SK-N-SH (cell line): ENCODE measurements at regions not wholly inside any gene's neighbourhood (a gene's known extent, or its start where the extent isn't known, plus 50 kb on each side); places are given as distances from the start of the nearest gene placed in this dataset.

ENCODE experiments used
- CTCF ChIA-PET: fragments of 300-600, 350-600 bp; formaldehyde crosslinking; extraction: SDS; loops from one replicate; lab custom pipeline; 2021; lab: Yijun Ruan, JAX
- POLR2A ChIA-PET: fragments of 350-600 bp; sonication (Branson Sonifier 250); formaldehyde crosslinking; extraction: SDS; loops from one replicate; lab custom pipeline; 2020; ENCODE audit warnings: antibody characterized with exemption, inconsistent platforms; lab: Yijun Ruan, JAX
- DNase-seq: peaks from one replicate; pipeline ENCODE4 v3.0.0; 2012
- H2AFZ ChIP-seq: fragments of 200-600 bp; sonication (generic); 2 replicates; pipeline ENCODE4 v1.8.1; 2016; ENCODE audit warnings: antibody characterized with exemption, mild to moderate bottlenecking, low read depth
- H3F3A ChIP-seq: fragments of 200-600 bp; sonication (generic); replicated peaks from 2 replicates; pipeline ENCODE3; 2016; ENCODE audit warnings: antibody characterized with exemption, mild to moderate bottlenecking; ENCODE audit not compliant: insufficient read depth
- H3K27ac ChIP-seq, 2 experiments: fragments of 200-500 bp in 1 of 2; fragments of 200-600 bp in 1 of 2; sonication (Bioruptor generic) in 1 of 2; sonication (generic), shearing (Covaris generic) in 1 of 2; 2 replicates each; pipeline versions ENCODE4 v1.5.1 to v1.6.1; 2014 to 2016; ENCODE audit warnings: low read depth in 2 of 2, inconsistent platforms in 1 of 2, low read length in 1 of 2, mild to moderate bottlenecking in 1 of 2, mixed read lengths in 1 of 2
- H3K27me3 ChIP-seq: fragments of 200-600 bp; sonication (generic), shearing (Covaris generic); 2 replicates; pipeline ENCODE4 v1.6.1; 2016; ENCODE audit warnings: mixed run types; ENCODE audit not compliant: insufficient read depth
- H3K36me3 ChIP-seq, 2 experiments: fragments of 200-500 bp in 1 of 2; fragments of 200-600 bp in 1 of 2; sonication (Bioruptor generic) in 1 of 2; sonication (generic) in 1 of 2; replicated peaks in 1 of 2; 2 replicates each; pipeline versions ENCODE3 to v1.5.1; 2014 to 2016; ENCODE audit warnings: low read length in 1 of 2, mild to moderate bottlenecking in 1 of 2; ENCODE audit not compliant: insufficient read depth in 2 of 2, control insufficient read depth in 1 of 2
- H3K4me1 ChIP-seq, 2 experiments: fragments of 200-500 bp in 1 of 2; fragments of 200-600 bp in 1 of 2; sonication (Bioruptor generic) in 1 of 2; sonication (generic), shearing (Covaris generic) in 1 of 2; 2 replicates each; pipeline versions ENCODE4 v1.5.1 to v1.6.1; 2014 to 2016; ENCODE audit warnings: low read depth in 1 of 2, low read length in 1 of 2, mixed run types in 1 of 2; ENCODE audit not compliant: insufficient read depth in 2 of 2, control insufficient read depth in 1 of 2
- H3K4me2 ChIP-seq: fragments of 200-600 bp; sonication (generic), shearing (Covaris generic); 2 replicates; pipeline ENCODE4 v1.6.1; 2017; ENCODE audit warnings: mixed run types
- H3K4me3 ChIP-seq, 2 experiments: fragments of 200-500 bp in 1 of 2; fragments of 200-600 bp in 1 of 2; sonication (Bioruptor generic) in 1 of 2; sonication (generic), shearing (Covaris generic) in 1 of 2; 2 replicates each; pipeline versions ENCODE4 v1.5.1 to v1.8.1; 2014 to 2016; ENCODE audit warnings: low read depth in 2 of 2, inconsistent platforms in 1 of 2, low read length in 1 of 2, mild to moderate bottlenecking in 1 of 2, mixed read lengths in 1 of 2, moderate library complexity in 1 of 2
- H3K79me2 ChIP-seq: fragments of 200-600 bp; sonication (generic); 2 replicates; pipeline ENCODE4 v1.8.1; 2017; ENCODE audit warnings: mild to moderate bottlenecking; ENCODE audit not compliant: insufficient read depth
- H3K9ac ChIP-seq: fragments of 200-600 bp; sonication (generic); 2 replicates; pipeline ENCODE4 v1.6.1; 2017; ENCODE audit warnings: mixed run types
- H3K9me2 ChIP-seq: fragments of 200-600 bp; sonication (generic); 2 replicates; pipeline ENCODE4 v1.6.1; 2017; ENCODE audit warnings: mixed run types
- H3K9me3 ChIP-seq: fragments of 200-600 bp; sonication (generic); 2 replicates; pipeline ENCODE4 v1.6.1; 2017; ENCODE audit warnings: mixed run types, mild to moderate bottlenecking, moderate library complexity
- H4K20me1 ChIP-seq: fragments of 200-600 bp; sonication (generic); 2 replicates; pipeline ENCODE4 v1.6.1; 2017; ENCODE audit warnings: mild to moderate bottlenecking, mixed run types; ENCODE audit not compliant: insufficient read depth
- CHD2 ChIP-seq: fragments of 150-350 bp; IDR thresholded peaks from 2 replicates; pipeline ENCODE4 v1.6.1; 2018; ENCODE audit warnings: low read length; ENCODE audit not compliant: partially characterized antibody
- CTCF ChIP-seq: fragments of 200-600 bp; sonication (generic); IDR thresholded peaks from 2 replicates; pipeline ENCODE4 v1.6.1; 2017; ENCODE audit warnings: antibody characterized with exemption, mild to moderate bottlenecking, moderate library complexity
- EZH2phosphoT487 ChIP-seq: fragments of 200-600 bp; sonication (generic); IDR thresholded peaks from 2 replicates; pipeline ENCODE4 v1.6.1; 2017; ENCODE audit warnings: low read depth, mixed run types, mild to moderate bottlenecking, antibody characterized with exemption, moderate library complexity, borderline replicate concordance
- FOSL2 ChIP-seq: IDR thresholded peaks from 2 replicates; pipeline ENCODE4 v1.4.0; 2012; ENCODE audit warnings: low read depth, mild to moderate bottlenecking, moderate library complexity, borderline replicate concordance
- GATA2 ChIP-seq: sonication (generic); formaldehyde crosslinking; IDR thresholded peaks from 2 replicates; pipeline ENCODE4 v1.5.0; 2020; ENCODE audit warnings: mild to moderate bottlenecking, missing genetic modification reagents
- IRF3 ChIP-seq: fragments of 150-350 bp; IDR thresholded peaks from 2 replicates; pipeline ENCODE4 v1.6.1; 2016; ENCODE audit warnings: mild to moderate bottlenecking, low read depth, low read length
- JUND ChIP-seq: IDR thresholded peaks from 2 replicates; pipeline ENCODE4 v1.4.0; 2012
- MEF2A ChIP-seq: IDR thresholded peaks from 2 replicates; pipeline ENCODE4 v1.4.0; 2012; ENCODE audit warnings: low read depth, borderline replicate concordance
- MXI1 ChIP-seq: IDR thresholded peaks from 2 replicates; pipeline ENCODE4 v1.6.1; 2012; ENCODE audit warnings: mild to moderate bottlenecking, low read depth, low read length, improper control_type of control experiment
- NRF1 ChIP-seq: IDR thresholded peaks from 2 replicates; pipeline ENCODE4 v1.6.1; 2012; ENCODE audit warnings: low read depth, mild to moderate bottlenecking, low read length
- PBX3 ChIP-seq: IDR thresholded peaks from 2 replicates; pipeline ENCODE4; 2012
- POLR2AphosphoS5 ChIP-seq: IDR thresholded peaks from 2 replicates; pipeline ENCODE4 v1.6.1; 2012; ENCODE audit warnings: low read depth, low read length
- RAD21 ChIP-seq: IDR thresholded peaks from 2 replicates; pipeline ENCODE4 v1.6.1; 2012; ENCODE audit warnings: mild to moderate bottlenecking, low read length
- RCOR1 ChIP-seq: fragments of 150-350 bp; IDR thresholded peaks from 2 replicates; pipeline ENCODE4 v1.6.1; 2017; ENCODE audit warnings: antibody characterized with exemption, low read length
- RXRA ChIP-seq: IDR thresholded peaks from 2 replicates; pipeline ENCODE4 v1.4.0; 2012; ENCODE audit warnings: low read depth, mild to moderate bottlenecking, borderline replicate concordance
- SMC3 ChIP-seq: IDR thresholded peaks from 2 replicates; pipeline ENCODE4 v1.6.1; 2012; ENCODE audit warnings: low read depth, low read length, improper control_type of control experiment
- TAF1 ChIP-seq: IDR thresholded peaks from 2 replicates; pipeline ENCODE4 v1.6.1; 2012; ENCODE audit warnings: low read depth, mild to moderate bottlenecking, low read length, moderate library complexity, borderline replicate concordance
- TCF12 ChIP-seq: IDR thresholded peaks from 2 replicates; pipeline ENCODE4 v1.4.0; 2012
- USF1 ChIP-seq: IDR thresholded peaks from 2 replicates; pipeline ENCODE4 v1.4.0; 2012; ENCODE audit warnings: low read depth, borderline replicate concordance
- YY1 ChIP-seq: IDR thresholded peaks from 2 replicates; pipeline ENCODE4 v1.4.0; 2012; ENCODE audit warnings: low read depth, mild to moderate bottlenecking
- WGBS: methylation state at CpG from one replicate; pipeline ENCODE4 v1.1.6; 2017; ENCODE audit warnings: low lambda C conversion rate; 5-methylcytosine and 5-hydroxymethylcytosine counted together
- TF ChIP-seq, protein P1 (sequence below): fragments of 150-350 bp; IDR thresholded peaks from 2 replicates; pipeline ENCODE4 v1.6.1; 2017; ENCODE audit warnings: antibody characterized with exemption, low read length, low read depth, borderline replicate concordance

DNA sequence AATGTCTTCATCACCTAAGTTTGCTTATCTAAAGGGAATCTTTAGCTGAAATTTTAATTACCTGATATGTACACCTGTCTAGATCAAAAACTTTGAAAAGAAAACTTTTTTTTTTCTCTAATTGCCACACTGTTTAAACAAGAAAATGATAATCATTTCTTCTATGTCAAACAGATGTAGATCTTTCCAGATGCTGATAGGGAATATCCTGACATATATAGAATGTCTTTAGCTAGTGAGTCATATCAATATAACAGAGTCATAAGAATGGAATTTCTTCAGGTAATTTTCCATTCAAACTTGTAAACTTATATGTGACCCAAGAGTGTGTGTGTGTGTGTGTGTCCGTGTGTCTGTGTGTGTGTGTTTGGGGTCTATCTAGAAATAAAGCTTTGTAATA lies 271.9 kb downstream of the GPM6A start:
- Histone ChIP-seq H3K4me1 (no peaks in the 10 kb centered on the region), H3K27me3 (no peaks in the 10 kb centered on the region), H2AFZ (no peak overlapping the region), H3K9me3 (no peaks in the 10 kb centered on the region), H3K9me2 (no peaks in the 10 kb centered on the region), H3K79me2 (no peaks in the 10 kb centered on the region), H4K20me1 (no peaks in the 10 kb centered on the region), H3K27ac (no peak overlapping the region), H3F3A (peaks cover 4% of the 10 kb centered on the region), H3K4me2 (no peak overlapping the region), H3K9ac (no peak overlapping the region), H3K4me3 (no peak overlapping the region), H3K36me3 (no peaks in the 10 kb centered on the region)
- ChIA-PET POLR2A (no interaction called here), CTCF (no interaction called here)
- no peak for DNase-seq
- TF ChIP-seq SMC3 (no peak), GATA2 (CRISPR knock-in tag) (no peak), IRF3 (no peak), RXRA (no peak), POLR2AphosphoS5 (no peak)
- WGBS = 60% methylated on average over 1 of the region's 1 CpG

- H3K27ac ChIP-seq = no peak overlapping the region
- H4K20me1 ChIP-seq = no peaks in the 10 kb centered on the region
- H3K79me2 ChIP-seq = no peaks in the 10 kb centered on the region
- ChIA-PET CTCF (no interaction called here), POLR2A (no interaction called here)
- 57% methylated on average over 4 of the region's 7 CpGs for WGBS
- DNase-seq = no peak
- no peak overlapping the region for H3K4me3 ChIP-seq
- no peaks in the 10 kb centered on the region for H3K9me3 ChIP-seq
- H3K27me3 ChIP-seq = no peaks in the 10 kb centered on the region
- H3F3A ChIP-seq = peaks cover 4% of the 10 kb centered on the region
- TF ChIP-seq, protein P1, sequence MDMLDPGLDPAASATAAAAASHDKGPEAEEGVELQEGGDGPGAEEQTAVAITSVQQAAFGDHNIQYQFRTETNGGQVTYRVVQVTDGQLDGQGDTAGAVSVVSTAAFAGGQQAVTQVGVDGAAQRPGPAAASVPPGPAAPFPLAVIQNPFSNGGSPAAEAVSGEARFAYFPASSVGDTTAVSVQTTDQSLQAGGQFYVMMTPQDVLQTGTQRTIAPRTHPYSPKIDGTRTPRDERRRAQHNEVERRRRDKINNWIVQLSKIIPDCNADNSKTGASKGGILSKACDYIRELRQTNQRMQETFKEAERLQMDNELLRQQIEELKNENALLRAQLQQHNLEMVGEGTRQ = no peak
- no peak for TF ChIP-seq USF1
- no peak for TF ChIP-seq EZH2phosphoT487
- TF ChIP-seq CHD2 = no peak
- TF ChIP-seq RCOR1 = no peak
- no peak for TF ChIP-seq IRF3
- TF ChIP-seq PBX3 = no peak
- no peak for TF ChIP-seq SMC3
- TF ChIP-seq CTCF = no peak
- no peak for TF ChIP-seq RAD21
- no peak for TF ChIP-seq YY1
- no peak for TF ChIP-seq NRF1
- TF ChIP-seq TCF12 = no peak
- TF ChIP-seq RXRA = no peak
- TF ChIP-seq TAF1 = no peak
- no peak for TF ChIP-seq MEF2A
- no peak for TF ChIP-seq MXI1
- no peak for TF ChIP-seq FOSL2
- TF ChIP-seq JUND = no peak
- H3K36me3 ChIP-seq = no peaks in the 10 kb centered on the region
- no peaks in the 10 kb centered on the region for H3K4me1 ChIP-seq
- H3K9me2 ChIP-seq = no peaks in the 10 kb centered on the region
- no peak overlapping the region for H3K9ac ChIP-seq
- no peak overlapping the region for H2AFZ ChIP-seq
- H3K4me2 ChIP-seq = no peak overlapping the region
Measured at GRCh38 chr4:175540732-175541131, 271.3 kb downstream of the GPM6A start.
